ENCODE measurements at regions not wholly inside any gene's neighbourhood (a gene's known extent, or its start where the extent isn't known, plus 50 kb on each side); places are given as distances from the start of the nearest gene placed in this dataset.

GRCh38 chr11:39960206-39960605, 1499.2 kb downstream of the LRRC4C start:
- no peak for DNase-seq (ENCODE audit: low spot score)
- intact Hi-C loops (cut with micrococcal nuclease; ENCODE audit: unreplicated experiment) = no loop called here
- no peak overlapping the region for H3K27ac ChIP-seq (ENCODE audit: low read depth, low read length, poor library complexity, severe bottlenecking)
- no peaks in the 10 kb centered on the region for H3K79me2 ChIP-seq (ENCODE audit: insufficient read depth, low read depth, low read length)
- POLR2A ChIA-PET = no interaction called here
- no peaks in the 10 kb centered on the region for H3K4me1 ChIP-seq (ENCODE audit: insufficient read depth, low read length, poor library complexity, severe bottlenecking)
- no peak overlapping the region for H2AFZ ChIP-seq (ENCODE audit: low read length)
- no peaks in the 10 kb centered on the region for H4K20me1 ChIP-seq (ENCODE audit: insufficient read depth, low read length)
- no peaks in the 10 kb centered on the region for H3K9me2 ChIP-seq (ENCODE audit: insufficient read depth, low read length)
- CTCF ChIA-PET (ENCODE audit: unreplicated experiment) = no interaction called here
- no TSS peak for BruUV-seq (replicated peaks)
- H3K9me3 ChIP-seq (ENCODE audit: low read length) = no peaks in the 10 kb centered on the region
- no peak overlapping the region for H3K4me2 ChIP-seq (ENCODE audit: low read length)
- no peak for TF ChIP-seq EZH2phosphoT487 (IDR thresholded peaks at IDR 0.05; ENCODE audit: borderline replicate concordance, low read depth, low read length)
- TF ChIP-seq, protein P1, sequence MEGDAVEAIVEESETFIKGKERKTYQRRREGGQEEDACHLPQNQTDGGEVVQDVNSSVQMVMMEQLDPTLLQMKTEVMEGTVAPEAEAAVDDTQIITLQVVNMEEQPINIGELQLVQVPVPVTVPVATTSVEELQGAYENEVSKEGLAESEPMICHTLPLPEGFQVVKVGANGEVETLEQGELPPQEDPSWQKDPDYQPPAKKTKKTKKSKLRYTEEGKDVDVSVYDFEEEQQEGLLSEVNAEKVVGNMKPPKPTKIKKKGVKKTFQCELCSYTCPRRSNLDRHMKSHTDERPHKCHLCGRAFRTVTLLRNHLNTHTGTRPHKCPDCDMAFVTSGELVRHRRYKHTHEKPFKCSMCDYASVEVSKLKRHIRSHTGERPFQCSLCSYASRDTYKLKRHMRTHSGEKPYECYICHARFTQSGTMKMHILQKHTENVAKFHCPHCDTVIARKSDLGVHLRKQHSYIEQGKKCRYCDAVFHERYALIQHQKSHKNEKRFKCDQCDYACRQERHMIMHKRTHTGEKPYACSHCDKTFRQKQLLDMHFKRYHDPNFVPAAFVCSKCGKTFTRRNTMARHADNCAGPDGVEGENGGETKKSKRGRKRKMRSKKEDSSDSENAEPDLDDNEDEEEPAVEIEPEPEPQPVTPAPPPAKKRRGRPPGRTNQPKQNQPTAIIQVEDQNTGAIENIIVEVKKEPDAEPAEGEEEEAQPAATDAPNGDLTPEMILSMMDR (conservative IDR thresholded peaks at IDR 0.05; ENCODE audit: low read length) = no peak
- H3K4me3 ChIP-seq (ENCODE audit: low read depth, low read length, poor library complexity, severe bottlenecking) = no peak overlapping the region
- H3K36me3 ChIP-seq (ENCODE audit: insufficient read depth, low read length) = no peaks in the 10 kb centered on the region

- intact Hi-C loops (cut with micrococcal nuclease; ENCODE audit: unreplicated experiment) = no loop called here
- H3K9me3 ChIP-seq (ENCODE audit: low read length) = no peaks in the 10 kb centered on the region
- TF ChIP-seq EZH2phosphoT487 (IDR thresholded peaks at IDR 0.05; ENCODE audit: borderline replicate concordance, low read depth, low read length) = no peak
- TF ChIP-seq, protein P1 (conservative IDR thresholded peaks at IDR 0.05; ENCODE audit: low read length) = no peak
- H3K36me3 ChIP-seq (ENCODE audit: insufficient read depth, low read length) = no peaks in the 10 kb centered on the region
- H3K4me2 ChIP-seq (ENCODE audit: low read length) = no peak overlapping the region
- no peaks in the 10 kb centered on the region for H4K20me1 ChIP-seq (ENCODE audit: insufficient read depth, low read length)
- H3K27ac ChIP-seq (ENCODE audit: low read depth, low read length, poor library complexity, severe bottlenecking) = no peak overlapping the region
- no peaks in the 10 kb centered on the region for H3K4me1 ChIP-seq (ENCODE audit: insufficient read depth, low read length, poor library complexity, severe bottlenecking)
- no TSS peak for BruUV-seq (replicated peaks)
- H3K79me2 ChIP-seq (ENCODE audit: insufficient read depth, low read depth, low read length) = no peaks in the 10 kb centered on the region
- no peak for DNase-seq (ENCODE audit: low spot score)
- no peak overlapping the region for H2AFZ ChIP-seq (ENCODE audit: low read length)
- no peak overlapping the region for H3K4me3 ChIP-seq (ENCODE audit: low read depth, low read length, poor library complexity, severe bottlenecking)
- ChIA-PET POLR2A (no interaction called here), CTCF (ENCODE audit: unreplicated experiment) (interaction anchor here (0.6 kb wide), 1 partner anchor 9 kb away, joined by 3 read pairs; no protein-coding TSS in a partner anchor)
- no peaks in the 10 kb centered on the region for H3K9me2 ChIP-seq (ENCODE audit: insufficient read depth, low read length)
Observed at GRCh38 chr11:39932966-39933365, 1526.5 kb downstream of the LRRC4C start.

DNA sequence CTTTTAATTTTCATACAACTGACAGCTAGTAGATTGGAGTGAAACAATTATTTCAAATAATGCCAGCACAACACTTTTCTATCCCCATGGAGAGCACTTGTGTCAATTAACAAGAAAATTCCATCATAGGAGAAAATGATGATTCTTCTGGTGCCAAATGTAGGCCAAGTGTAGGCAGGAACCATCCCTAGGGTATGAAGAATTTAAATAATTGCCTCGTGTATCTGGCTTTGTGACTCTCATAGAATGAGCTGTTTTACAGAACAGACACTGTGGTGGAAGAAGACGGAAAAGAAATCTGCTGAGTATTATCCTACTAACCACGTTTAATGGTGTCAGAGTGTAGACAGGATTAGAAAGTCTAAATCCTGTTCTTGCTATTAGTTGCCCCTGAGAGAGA, 1542.2 kb downstream of the LRRC4C start:
- H3K9me2 ChIP-seq (ENCODE audit: insufficient read depth, low read length) = no peaks in the 10 kb centered on the region
- no peaks in the 10 kb centered on the region for H3K36me3 ChIP-seq (ENCODE audit: insufficient read depth, low read length)
- ChIA-PET CTCF (ENCODE audit: unreplicated experiment) (no interaction called here), POLR2A (no interaction called here)
- no peak overlapping the region for H3K27ac ChIP-seq (ENCODE audit: low read depth, low read length, poor library complexity, severe bottlenecking)
- H3K4me3 ChIP-seq (ENCODE audit: low read depth, low read length, poor library complexity, severe bottlenecking) = no peak overlapping the region
- no peaks in the 10 kb centered on the region for H3K9me3 ChIP-seq (ENCODE audit: low read length)
- no peaks in the 10 kb centered on the region for H3K4me1 ChIP-seq (ENCODE audit: insufficient read depth, low read length, poor library complexity, severe bottlenecking)
- no peak overlapping the region for H3K4me2 ChIP-seq (ENCODE audit: low read length)
- DNase-seq (ENCODE audit: low spot score) = no peak
- no TSS peak for BruUV-seq (replicated peaks)
- H2AFZ ChIP-seq (ENCODE audit: low read length) = no peak overlapping the region
- H4K20me1 ChIP-seq (ENCODE audit: insufficient read depth, low read length) = no peaks in the 10 kb centered on the region
- H3K79me2 ChIP-seq (ENCODE audit: insufficient read depth, low read depth, low read length) = no peaks in the 10 kb centered on the region
- intact Hi-C loops (cut with micrococcal nuclease; ENCODE audit: unreplicated experiment) = no loop called here
- TF ChIP-seq, protein P1 (conservative IDR thresholded peaks at IDR 0.05; ENCODE audit: low read length) = no peak
- no peak for TF ChIP-seq EZH2phosphoT487 (IDR thresholded peaks at IDR 0.05; ENCODE audit: borderline replicate concordance, low read depth, low read length)
